Gastrocnemius medialis (tissue), 4 donors: ENCODE measurements at regions not wholly inside any gene's neighbourhood (a gene's known extent, or its start where the extent isn't known, plus 50 kb on each side); places are given as distances from the start of the nearest gene placed in this dataset.

ENCODE experiments used
- POLR2A ChIP-seq, 2 donors: fragments of 450-650 bp; IDR thresholded peaks; one replicate each; pipeline ENCODE4 v1.6.1; 2017; ENCODE audit warnings: antibody characterized with exemption in 2 of 2, mild to moderate bottlenecking in 2 of 2, moderate library complexity in 2 of 2
- TF ChIP-seq, protein P1 (sequence below), 5 experiments: fragments of 450-650 bp in 3 of 5; fragments of 200-600 bp in 2 of 5; sonication (generic) in 2 of 5; IDR thresholded peaks in 4 of 5; conservative IDR thresholded peaks in 1 of 5; 1 replicate in 4 of 5; 2 replicates in 1 of 5; pipeline ENCODE4 v1.5.1; 2016 to 2019; ENCODE audit warnings: antibody characterized with exemption in 5 of 5, mild to moderate bottlenecking in 3 of 5, moderate library complexity in 3 of 5

DNA sequence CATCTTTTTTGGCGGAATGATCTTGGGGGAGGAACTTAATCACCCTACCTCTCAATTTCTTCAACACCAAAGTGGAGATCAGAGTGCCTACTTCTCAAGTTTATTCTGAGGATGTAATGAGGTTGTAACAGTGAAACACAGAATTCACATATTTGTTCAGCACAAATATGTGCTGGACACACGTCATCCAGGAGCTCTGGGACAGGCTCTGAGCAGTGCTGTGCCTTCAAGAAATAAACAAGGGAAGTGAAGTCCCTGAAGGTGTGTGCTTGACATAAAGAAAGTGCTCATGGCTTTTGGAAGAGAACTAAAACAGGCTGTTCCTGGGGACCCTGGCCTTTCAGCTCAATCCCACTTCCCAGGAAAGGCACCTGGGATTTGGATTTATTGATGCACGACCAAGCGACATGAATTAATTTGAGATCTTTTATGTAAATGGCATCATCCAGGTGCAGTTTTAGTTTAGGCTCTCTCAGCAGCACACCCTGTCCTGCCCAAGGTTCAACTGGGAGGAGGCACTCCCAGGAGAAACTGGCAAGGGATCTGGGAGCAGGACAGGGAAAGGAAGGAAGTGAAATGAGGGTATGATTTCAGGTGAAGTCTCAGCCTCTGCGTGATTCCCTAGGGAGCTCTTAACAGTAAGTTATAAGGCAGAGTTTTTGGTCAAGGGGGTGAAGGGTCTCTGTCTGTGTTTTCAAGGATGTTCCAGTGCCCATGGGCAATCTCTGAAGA, 211.0 kb downstream of the FOXA2 start:
- TF ChIP-seq POLR2A (IDR thresholded peaks at IDR 0.05) = no peak
- TF ChIP-seq, protein P1, sequence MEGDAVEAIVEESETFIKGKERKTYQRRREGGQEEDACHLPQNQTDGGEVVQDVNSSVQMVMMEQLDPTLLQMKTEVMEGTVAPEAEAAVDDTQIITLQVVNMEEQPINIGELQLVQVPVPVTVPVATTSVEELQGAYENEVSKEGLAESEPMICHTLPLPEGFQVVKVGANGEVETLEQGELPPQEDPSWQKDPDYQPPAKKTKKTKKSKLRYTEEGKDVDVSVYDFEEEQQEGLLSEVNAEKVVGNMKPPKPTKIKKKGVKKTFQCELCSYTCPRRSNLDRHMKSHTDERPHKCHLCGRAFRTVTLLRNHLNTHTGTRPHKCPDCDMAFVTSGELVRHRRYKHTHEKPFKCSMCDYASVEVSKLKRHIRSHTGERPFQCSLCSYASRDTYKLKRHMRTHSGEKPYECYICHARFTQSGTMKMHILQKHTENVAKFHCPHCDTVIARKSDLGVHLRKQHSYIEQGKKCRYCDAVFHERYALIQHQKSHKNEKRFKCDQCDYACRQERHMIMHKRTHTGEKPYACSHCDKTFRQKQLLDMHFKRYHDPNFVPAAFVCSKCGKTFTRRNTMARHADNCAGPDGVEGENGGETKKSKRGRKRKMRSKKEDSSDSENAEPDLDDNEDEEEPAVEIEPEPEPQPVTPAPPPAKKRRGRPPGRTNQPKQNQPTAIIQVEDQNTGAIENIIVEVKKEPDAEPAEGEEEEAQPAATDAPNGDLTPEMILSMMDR (IDR thresholded peaks at IDR 0.05 in 4 of 5, conservative IDR thresholded peaks at IDR 0.05 in 1 of 5) = no peak
